ENCODE measurements at regions not wholly inside any gene's neighbourhood (a gene's known extent, or its start where the extent isn't known, plus 50 kb on each side); places are given as distances from the start of the nearest gene placed in this dataset.

DNA sequence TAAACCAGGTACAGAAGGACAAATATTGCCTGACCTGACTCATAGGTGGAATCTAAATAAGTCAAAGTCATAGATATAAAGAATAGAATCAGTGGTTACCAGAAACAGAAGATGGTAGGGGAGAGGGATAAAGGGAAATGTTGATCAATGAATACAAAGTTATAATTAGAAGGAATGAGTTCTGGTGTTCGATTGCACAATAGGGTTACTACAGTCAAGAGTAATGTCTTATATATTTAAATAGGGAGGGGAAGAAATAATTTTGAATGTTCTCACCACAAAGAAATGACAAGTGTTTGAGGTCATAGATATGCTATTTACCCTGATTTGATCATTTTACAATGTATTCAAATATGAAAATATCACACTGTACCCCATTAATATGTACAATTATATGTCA, 1541.2 kb downstream of the SLITRK1 start:
- Histone ChIP-seq H3K4me3 (ENCODE audit: low read depth, low read length) (no peak overlapping the region), H3K36me3 (replicated peaks) (no peaks in the 10 kb centered on the region), H3K27me3 (replicated peaks) (no peaks in the 10 kb centered on the region), H3K27ac (no peak overlapping the region)
- in situ Hi-C loops (cut with HindIII; ENCODE audit: low pct_ligation_motif_present, low sequenced_read_pairs) = no loop called here
- DNase-seq = no peak
- TF ChIP-seq, protein P1, sequence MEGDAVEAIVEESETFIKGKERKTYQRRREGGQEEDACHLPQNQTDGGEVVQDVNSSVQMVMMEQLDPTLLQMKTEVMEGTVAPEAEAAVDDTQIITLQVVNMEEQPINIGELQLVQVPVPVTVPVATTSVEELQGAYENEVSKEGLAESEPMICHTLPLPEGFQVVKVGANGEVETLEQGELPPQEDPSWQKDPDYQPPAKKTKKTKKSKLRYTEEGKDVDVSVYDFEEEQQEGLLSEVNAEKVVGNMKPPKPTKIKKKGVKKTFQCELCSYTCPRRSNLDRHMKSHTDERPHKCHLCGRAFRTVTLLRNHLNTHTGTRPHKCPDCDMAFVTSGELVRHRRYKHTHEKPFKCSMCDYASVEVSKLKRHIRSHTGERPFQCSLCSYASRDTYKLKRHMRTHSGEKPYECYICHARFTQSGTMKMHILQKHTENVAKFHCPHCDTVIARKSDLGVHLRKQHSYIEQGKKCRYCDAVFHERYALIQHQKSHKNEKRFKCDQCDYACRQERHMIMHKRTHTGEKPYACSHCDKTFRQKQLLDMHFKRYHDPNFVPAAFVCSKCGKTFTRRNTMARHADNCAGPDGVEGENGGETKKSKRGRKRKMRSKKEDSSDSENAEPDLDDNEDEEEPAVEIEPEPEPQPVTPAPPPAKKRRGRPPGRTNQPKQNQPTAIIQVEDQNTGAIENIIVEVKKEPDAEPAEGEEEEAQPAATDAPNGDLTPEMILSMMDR (IDR thresholded peaks at IDR 0.05; ENCODE audit: low read depth, low read length, missing control alignments) = no peak

DNA sequence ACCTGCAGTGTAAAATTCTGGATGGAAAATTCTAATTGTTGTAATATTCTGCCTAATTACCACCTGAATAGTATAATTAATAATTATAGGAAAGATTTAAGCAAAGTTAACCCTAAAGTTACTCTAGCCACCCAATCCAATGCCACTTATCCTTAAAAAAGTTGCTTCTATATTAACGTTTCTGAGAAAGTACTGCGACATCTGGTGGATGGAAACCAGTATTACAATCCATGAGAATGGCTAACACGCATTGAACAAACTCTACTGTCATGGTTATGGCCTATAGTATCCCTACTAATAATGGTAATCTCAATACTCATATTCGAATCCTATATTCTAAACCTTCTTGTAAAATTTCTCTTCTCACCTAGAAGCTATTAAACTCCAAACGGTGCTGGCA, 1551.8 kb downstream of the SLITRK1 start:
- TF ChIP-seq, protein P1 (IDR thresholded peaks at IDR 0.05; ENCODE audit: low read depth, low read length, missing control alignments) = peak; percentile 42
- peak; percentile 4 for DNase-seq
- no peak overlapping the region for H3K27ac ChIP-seq
- no peaks in the 10 kb centered on the region for H3K36me3 ChIP-seq (replicated peaks)
- no peak overlapping the region for H3K4me3 ChIP-seq (ENCODE audit: low read depth, low read length)
- in situ Hi-C loops (cut with HindIII; ENCODE audit: low pct_ligation_motif_present, low sequenced_read_pairs) = no loop called here
- no peaks in the 10 kb centered on the region for H3K27me3 ChIP-seq (replicated peaks)

DNA sequence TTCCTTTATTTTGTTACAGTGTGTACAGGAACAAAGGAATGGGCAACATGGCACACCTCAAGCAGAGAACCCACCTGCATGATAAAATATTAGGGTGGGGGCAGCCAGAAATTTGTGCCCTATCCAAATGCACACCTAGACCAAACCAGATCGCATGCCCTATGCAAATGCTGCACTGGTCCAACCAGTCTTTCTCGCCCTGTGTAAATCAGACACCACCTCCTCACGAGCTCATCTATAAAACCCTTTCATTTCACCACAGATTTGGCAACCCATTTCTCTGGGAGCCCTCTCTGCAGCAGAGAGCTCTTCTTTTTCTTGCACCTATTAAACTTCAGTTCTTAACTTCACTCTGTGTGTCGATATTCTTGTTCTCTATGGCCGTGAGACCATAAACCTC, 1559.2 kb downstream of the SLITRK1 start:
- no peaks in the 10 kb centered on the region for H3K36me3 ChIP-seq (replicated peaks)
- no peak overlapping the region for H3K27ac ChIP-seq
- no peak for DNase-seq
- TF ChIP-seq, protein P1 (IDR thresholded peaks at IDR 0.05; ENCODE audit: low read depth, low read length, missing control alignments) = no peak
- in situ Hi-C loops (cut with HindIII; ENCODE audit: low pct_ligation_motif_present, low sequenced_read_pairs) = no loop called here
- no peaks in the 10 kb centered on the region for H3K27me3 ChIP-seq (replicated peaks)
- H3K4me3 ChIP-seq (ENCODE audit: low read depth, low read length) = no peak overlapping the region

DNA sequence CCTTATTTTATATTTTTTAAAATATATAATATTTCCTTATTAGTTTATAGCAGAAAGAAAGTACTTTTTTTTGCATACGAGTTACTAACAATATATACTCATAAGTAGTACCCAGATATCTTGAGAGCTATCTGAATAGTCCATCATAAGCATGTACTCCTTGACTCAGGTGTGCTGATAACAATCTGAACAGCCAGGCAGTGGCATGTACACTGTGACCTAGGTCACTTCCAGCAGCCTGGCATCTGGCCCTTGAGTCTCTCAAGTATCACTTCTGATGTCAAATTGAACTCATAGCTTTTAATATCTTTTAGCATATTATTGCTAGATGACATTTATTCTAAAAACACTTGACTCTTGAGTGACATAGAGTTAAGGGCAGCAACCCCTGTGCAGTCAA, 1576.7 kb downstream of the SLITRK1 start:
- H3K27me3 ChIP-seq (replicated peaks) = no peaks in the 10 kb centered on the region
- no peak for DNase-seq
- no peaks in the 10 kb centered on the region for H3K36me3 ChIP-seq (replicated peaks)
- in situ Hi-C loops (cut with HindIII; ENCODE audit: low pct_ligation_motif_present, low sequenced_read_pairs) = no loop called here
- H3K4me3 ChIP-seq (ENCODE audit: low read depth, low read length) = no peak overlapping the region
- H3K27ac ChIP-seq = no peak overlapping the region
- TF ChIP-seq, protein P1 (IDR thresholded peaks at IDR 0.05; ENCODE audit: low read depth, low read length, missing control alignments) = no peak

DNA sequence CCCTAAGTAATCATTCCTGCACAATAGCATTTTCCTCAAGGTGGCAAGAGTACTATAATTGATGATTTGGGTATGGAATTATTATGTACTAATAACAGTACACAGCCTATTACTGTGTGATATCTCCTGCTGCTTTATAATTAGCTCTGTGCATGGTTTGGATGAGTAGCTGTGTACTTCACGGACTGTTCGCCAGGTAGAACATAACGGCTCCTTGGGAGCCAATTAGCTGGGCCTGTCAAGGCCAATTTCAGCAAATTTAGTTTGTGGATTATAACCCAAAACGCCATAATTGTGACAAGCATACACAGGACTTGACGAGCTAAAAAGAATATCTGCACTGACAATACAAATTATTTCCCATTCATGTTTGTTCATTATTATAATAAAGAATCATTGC, 1584.2 kb downstream of the SLITRK1 start:
- no peak overlapping the region for H3K4me3 ChIP-seq (ENCODE audit: low read depth, low read length)
- H3K27me3 ChIP-seq (replicated peaks) = no peaks in the 10 kb centered on the region
- no peak overlapping the region for H3K27ac ChIP-seq
- no peak for DNase-seq
- in situ Hi-C loops (cut with HindIII; ENCODE audit: low pct_ligation_motif_present, low sequenced_read_pairs) = no loop called here
- TF ChIP-seq, protein P1 (IDR thresholded peaks at IDR 0.05; ENCODE audit: low read depth, low read length, missing control alignments) = no peak
- no peaks in the 10 kb centered on the region for H3K36me3 ChIP-seq (replicated peaks)

DNA sequence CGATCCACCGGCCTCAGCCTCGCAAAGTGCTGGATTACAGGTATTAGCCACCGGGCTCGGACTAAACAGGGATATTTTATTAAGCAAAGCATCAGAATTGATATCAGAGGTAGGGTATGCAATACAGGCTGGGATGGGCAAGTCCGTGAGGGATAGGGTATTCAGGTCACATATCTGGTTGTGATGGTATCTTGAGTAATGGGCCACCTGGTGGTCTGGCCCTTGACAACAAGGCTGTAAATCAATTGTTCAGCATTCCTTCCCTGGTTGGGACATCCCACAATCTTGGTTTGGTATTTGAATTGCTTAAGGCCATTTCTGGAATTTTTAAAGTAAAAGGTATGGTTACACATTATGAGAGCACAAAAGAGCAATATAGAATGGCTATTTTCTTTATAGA, 1588.0 kb downstream of the SLITRK1 start:
- no peak overlapping the region for H3K27ac ChIP-seq
- in situ Hi-C loops (cut with HindIII; ENCODE audit: low pct_ligation_motif_present, low sequenced_read_pairs) = no loop called here
- H3K36me3 ChIP-seq (replicated peaks) = no peaks in the 10 kb centered on the region
- TF ChIP-seq, protein P1 (IDR thresholded peaks at IDR 0.05; ENCODE audit: low read depth, low read length, missing control alignments) = no peak
- no peak for DNase-seq
- H3K4me3 ChIP-seq (ENCODE audit: low read depth, low read length) = no peak overlapping the region
- H3K27me3 ChIP-seq (replicated peaks) = no peaks in the 10 kb centered on the region
